ENCODE measurements at regions not wholly inside any gene's neighbourhood (a gene's known extent, or its start where the extent isn't known, plus 50 kb on each side); places are given as distances from the start of the nearest gene placed in this dataset.
A peak's percentile ranks its signal among the peaks of the same experiment; 100 is the strongest.

- Histone ChIP-seq H3K18ac (ENCODE audit: low read depth, low read length) (no peak overlapping the region), H2AFZ (replicated peaks; ENCODE audit: low read length, poor library complexity) (no peak overlapping the region), H4K91ac (ENCODE audit: insufficient read depth, low read depth, low read length) (no peak overlapping the region), H2BK20ac (ENCODE audit: low read depth, low read length) (no peak overlapping the region), H3K14ac (replicated peaks; ENCODE audit: low read depth, low read length) (no peak overlapping the region), H2BK120ac (ENCODE audit: low read depth, low read length) (no peak overlapping the region), H4K8ac (ENCODE audit: low read depth in 2 of 2, low read length in 2 of 2) (no peak overlapping the region), H3K9me3 (ENCODE audit: control insufficient read depth, insufficient read depth, low read length) (no peaks in the 10 kb centered on the region), H2BK5ac (ENCODE audit: low read depth, low read length, poor library complexity, severe bottlenecking) (no peak overlapping the region), H3K9me1 (ENCODE audit: insufficient read depth, low read length) (no peaks in the 10 kb centered on the region), H2BK15ac (ENCODE audit: low read depth, low read length) (no peak overlapping the region), H3K4me1 (ENCODE audit: control insufficient read depth, insufficient read depth, low read length) (no peaks in the 10 kb centered on the region), H3K56ac (ENCODE audit: extremely low read depth, insufficient read depth, low read length) (no peak overlapping the region), H3K4me3 (ENCODE audit: insufficient read depth, low read depth, low read length) (no peak overlapping the region), H3K36me3 (ENCODE audit: control insufficient read depth, insufficient read depth, low read length) (no peaks in the 10 kb centered on the region), H2AK5ac (ENCODE audit: low read depth, low read length) (no peak overlapping the region), H3K27me3 (ENCODE audit: control insufficient read depth, insufficient read depth, low read length) (no peaks in the 10 kb centered on the region), H3K79me1 (ENCODE audit: low read depth in 1 of 2, low read length in 2 of 2) (no peaks in the 10 kb centered on the region), H4K20me1 (ENCODE audit: insufficient read depth, low read length) (no peaks in the 10 kb centered on the region), H4K5ac (ENCODE audit: low read depth, low read length) (no peak overlapping the region), H3K9ac (ENCODE audit: low read depth, low read length) (no peak overlapping the region), H3K4me2 (ENCODE audit: low read depth, low read length) (no peak overlapping the region), H3K23ac (ENCODE audit: low read depth, low read length) (no peak overlapping the region), H2AK9ac (replicated peaks; ENCODE audit: low read depth, low read length, poor library complexity) (no peak overlapping the region), H3K27ac (ENCODE audit: insufficient read depth, low read length) (no peak overlapping the region), H3K4ac (ENCODE audit: low read depth, low read length) (no peak overlapping the region)
- ChIA-PET POLR2A (ENCODE audit: unreplicated experiment) (no interaction called here), CTCF (interaction anchor here (0.7 kb wide), 1 partner anchor 32 kb away, joined by 3 read pairs; no protein-coding TSS in a partner anchor)
- ATAC-seq (ENCODE audit: low read depth) (no peak), DNase-seq (peak; percentile 7)
- no CpG with 5 or more reads among the region's 1 CpG for WGBS, 2 experiments (ENCODE audit: extremely low coverage in 2 of 2, insufficient read length in 1 of 2)
- no peak for TF ChIP-seq SMC3 (IDR thresholded peaks at IDR 0.05; ENCODE audit: low read depth, low read length)
- no peak for TF ChIP-seq MAFK (IDR thresholded peaks at IDR 0.05; ENCODE audit: low read depth, low read length)
- TF ChIP-seq CEBPB (IDR thresholded peaks at IDR 0.05; ENCODE audit: low read depth, low read length) = no peak
- TF ChIP-seq BHLHE40 (IDR thresholded peaks at IDR 0.05; ENCODE audit: low read depth, low read length) = no peak
- no peak for TF ChIP-seq RFX5 (IDR thresholded peaks at IDR 0.05; ENCODE audit: low read depth, low read length)
- no peak for TF ChIP-seq MAZ (IDR thresholded peaks at IDR 0.05; ENCODE audit: borderline replicate concordance, low read depth, low read length)
- no TSS peak for BruUV-seq (replicated peaks)
- in situ Hi-C loops (cut with MboI; ENCODE audit: low sequenced_read_pairs) (no loop called here), dilution Hi-C loops (cut with HindIII; ENCODE audit: low sequenced_read_pairs, unreplicated experiment) (no loop called here), intact Hi-C loops (cut with micrococcal nuclease) (no loop called here)
Observed at GRCh38 chr4:141890279-141890678, 253.9 kb downstream of the IL15 start.

Measured in IMR-90 (cell line).